ENCODE measurements at regions not wholly inside any gene's neighbourhood (a gene's known extent, or its start where the extent isn't known, plus 50 kb on each side); places are given as distances from the start of the nearest gene placed in this dataset.
"Not testable (repeated sequence)": the region's sequence is repeated elsewhere in the genome, so short reads cannot be mapped to it uniquely, and the experiment has no call there.

GRCh38 chr3:82132210-82133069, 371.0 kb upstream of the GBE1 start:
- DNase-seq (ENCODE audit: low read depth) = no peak
- in situ Hi-C loops (cut with HindIII; ENCODE audit: low sequenced_read_pairs) = loop anchor here (25.0 kb wide), 1 partner anchor 470 kb away; no protein-coding TSS in a partner anchor
- TF ChIP-seq CTCF (IDR thresholded peaks at IDR 0.05; ENCODE audit: low read depth, low read length, missing control alignments) = no peak
- H3K4me3 ChIP-seq (ENCODE audit: low read depth, low read length) = no peak overlapping the region

GRCh38 chr3:82130046-82130445, 368.6 kb upstream of the GBE1 start:
- H3K4me3 ChIP-seq (ENCODE audit: low read depth, low read length) = no peak overlapping the region
- DNase-seq (ENCODE audit: low read depth) = no peak
- no peak for TF ChIP-seq CTCF (IDR thresholded peaks at IDR 0.05; ENCODE audit: low read depth, low read length, missing control alignments)
- in situ Hi-C loops (cut with HindIII; ENCODE audit: low sequenced_read_pairs) = loop anchor here (25.0 kb wide), 1 partner anchor 468 kb away; no protein-coding TSS in a partner anchor

- TF ChIP-seq CTCF (IDR thresholded peaks at IDR 0.05; ENCODE audit: low read depth, low read length, missing control alignments) = no peak
- H3K4me3 ChIP-seq (ENCODE audit: low read depth, low read length) = no peak overlapping the region
- DNase-seq (ENCODE audit: low read depth) = no peak
- in situ Hi-C loops (cut with HindIII; ENCODE audit: low sequenced_read_pairs) = loop anchor here (25.0 kb wide), 1 partner anchor 467 kb away; no protein-coding TSS in a partner anchor
Observed at GRCh38 chr3:82129221-82129801, 367.9 kb upstream of the GBE1 start.

- no peak for TF ChIP-seq CTCF (IDR thresholded peaks at IDR 0.05; ENCODE audit: low read depth, low read length, missing control alignments)
- in situ Hi-C loops (cut with HindIII; ENCODE audit: low sequenced_read_pairs) = loop anchor here (25.0 kb wide), 1 partner anchor 466 kb away; no protein-coding TSS in a partner anchor
- H3K4me3 ChIP-seq (ENCODE audit: low read depth, low read length) = no peak overlapping the region
- DNase-seq (ENCODE audit: low read depth) = no peak
Observed at GRCh38 chr3:82128271-82128670, 366.8 kb upstream of the GBE1 start.

GRCh38 chr3:82122554-82123345, 361.3 kb upstream of the GBE1 start:
- DNase-seq (ENCODE audit: low read depth) = no peak
- in situ Hi-C loops (cut with HindIII; ENCODE audit: low sequenced_read_pairs) = no loop called here
- no peak for TF ChIP-seq CTCF (IDR thresholded peaks at IDR 0.05; ENCODE audit: low read depth, low read length, missing control alignments)
- H3K4me3 ChIP-seq (ENCODE audit: low read depth, low read length) = no peak overlapping the region

- in situ Hi-C loops (cut with HindIII; ENCODE audit: low sequenced_read_pairs) = no loop called here
- TF ChIP-seq CTCF (IDR thresholded peaks at IDR 0.05; ENCODE audit: low read depth, low read length, missing control alignments) = no peak
- no peak overlapping the region for H3K4me3 ChIP-seq (ENCODE audit: low read depth, low read length)
- DNase-seq (ENCODE audit: low read depth) = no peak
Observed at GRCh38 chr3:82114589-82114988, 353.1 kb upstream of the GBE1 start.

- DNase-seq (ENCODE audit: low read depth); H3K4me3 ChIP-seq (ENCODE audit: low read depth, low read length); in situ Hi-C loops (cut with HindIII; ENCODE audit: low sequenced_read_pairs): not testable (repeated sequence)
Observed at GRCh38 chr3:82110721-82111120, 349.3 kb upstream of the GBE1 start.
